ENCODE measurements at regions not wholly inside any gene's neighbourhood (a gene's known extent, or its start where the extent isn't known, plus 50 kb on each side); places are given as distances from the start of the nearest gene placed in this dataset.

GRCh38 chr5:114686356-114686755 is 324.5 kb downstream of the KCNN2 start:
- TF ChIP-seq CTCF (IDR thresholded peaks at IDR 0.05) (no peak), POLR2A (IDR thresholded peaks at IDR 0.05) (no peak)
